PFSK-1 (cell line): ENCODE measurements at regions not wholly inside any gene's neighbourhood (a gene's known extent, or its start where the extent isn't known, plus 50 kb on each side); places are given as distances from the start of the nearest gene placed in this dataset.

Source experiments
- FOXP2 ChIP-seq: optimal IDR thresholded peaks from 2 replicates; pipeline ENCODE3; 2011; ENCODE audit warnings: borderline replicate concordance, control low read depth, inconsistent platforms; ENCODE audit not compliant: insufficient read depth; ENCODE audit errors: extremely low read length, extremely low read depth
- POLR2AphosphoS5 ChIP-seq: IDR thresholded peaks from 2 replicates; pipeline ENCODE4 v1.6.1; 2012; ENCODE audit warnings: low read depth, mild to moderate bottlenecking, control low read depth, low read length, moderate library complexity
- REST ChIP-seq, 2 experiments: IDR thresholded peaks; 2 replicates each; pipeline versions ENCODE4 v1.6.1 to v1.8.0; 2011 to 2012; ENCODE audit warnings: low read depth in 2 of 2, low read length in 2 of 2, control low read depth in 1 of 2, inconsistent platforms in 1 of 2, mild to moderate bottlenecking in 1 of 2, moderate library complexity in 1 of 2; ENCODE audit not compliant: insufficient read depth in 1 of 2
- SIN3A ChIP-seq: IDR thresholded peaks from 2 replicates; pipeline ENCODE4 v1.6.1; 2012; ENCODE audit warnings: mild to moderate bottlenecking, low read length, moderate library complexity, borderline replicate concordance; ENCODE audit not compliant: insufficient read depth
- TAF1 ChIP-seq: IDR thresholded peaks from 2 replicates; pipeline ENCODE4 v1.6.1; 2012; ENCODE audit warnings: low read length, control low read depth, borderline replicate concordance; ENCODE audit not compliant: insufficient read depth

DNA sequence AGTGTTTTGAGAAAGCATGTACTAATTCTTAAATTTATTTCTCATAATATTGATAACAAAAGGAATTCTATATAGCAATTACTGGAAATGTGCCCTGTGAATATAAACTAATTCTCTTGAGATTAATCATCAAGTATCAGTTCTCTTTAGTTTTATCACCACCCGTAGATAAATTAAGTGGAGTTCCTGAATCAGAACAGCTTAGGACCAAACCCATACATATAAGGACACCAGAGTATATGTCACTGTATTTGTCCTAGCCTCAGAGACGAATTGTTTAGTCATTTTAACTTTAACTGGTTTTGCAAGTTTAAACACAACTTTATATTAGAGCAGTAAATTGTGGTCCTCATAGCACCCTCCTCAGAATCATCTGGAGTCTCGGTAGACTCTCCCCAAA is 572.0 kb downstream of the UTRN start:
- TF ChIP-seq POLR2AphosphoS5 (no peak), TAF1 (no peak), SIN3A (no peak), REST (IDR thresholded peaks at IDR 0.05; ENCODE audit: insufficient read depth in 1 of 2, low read depth in 2 of 2, low read length in 2 of 2) (no peak), FOXP2 (no peak)

DNA sequence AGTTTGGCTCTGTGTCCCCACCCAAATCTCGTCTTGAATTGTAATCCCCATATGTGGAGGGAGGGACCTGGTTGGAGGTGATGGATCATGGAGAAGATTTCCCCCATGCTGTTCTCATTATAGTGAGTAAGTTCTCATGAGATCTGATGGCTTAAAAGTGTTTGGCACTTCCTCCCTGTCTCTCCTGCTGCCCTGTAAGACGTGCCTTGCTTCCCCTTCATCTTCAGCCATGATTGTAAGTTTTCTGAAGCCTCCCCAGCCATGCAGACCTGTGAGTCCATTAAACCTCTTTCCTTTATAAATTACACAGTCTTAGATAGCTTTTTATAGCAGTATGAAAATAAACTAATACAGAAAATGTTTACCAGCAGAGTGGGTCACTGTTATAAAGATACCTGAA is 577.6 kb downstream of the UTRN start:
- no peak for TF ChIP-seq REST (IDR thresholded peaks at IDR 0.05; ENCODE audit: insufficient read depth in 1 of 2, low read depth in 2 of 2, low read length in 2 of 2)

- no peak for TF ChIP-seq TAF1
- no peak for TF ChIP-seq POLR2AphosphoS5
Measured at GRCh38 chr6:144867761-144868160, 582.6 kb downstream of the UTRN start.

DNA sequence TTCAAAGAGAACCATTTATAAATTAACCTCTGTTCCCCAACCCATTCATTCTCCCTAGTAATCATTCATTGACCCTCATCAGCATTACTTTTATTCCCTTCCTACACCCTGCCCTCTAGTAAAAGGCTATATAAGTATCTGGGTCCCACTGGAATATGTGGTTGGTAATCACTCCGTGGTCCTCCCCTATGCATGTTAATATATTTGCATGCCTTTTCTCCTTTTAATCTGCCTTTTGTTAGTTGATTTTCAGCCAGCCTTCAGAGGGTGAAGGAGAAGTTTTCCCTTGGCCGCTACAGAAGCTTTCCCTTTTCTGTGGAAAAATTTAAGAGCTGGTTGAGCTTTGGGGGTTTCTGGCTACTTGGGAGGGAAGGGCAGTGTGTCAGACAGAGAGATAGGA is 585.6 kb downstream of the UTRN start:
- TF ChIP-seq REST (IDR thresholded peaks at IDR 0.05; ENCODE audit: insufficient read depth in 1 of 2, low read depth in 2 of 2, low read length in 2 of 2) (no peak), FOXP2 (no peak), SIN3A (no peak), TAF1 (no peak), POLR2AphosphoS5 (no peak)

DNA sequence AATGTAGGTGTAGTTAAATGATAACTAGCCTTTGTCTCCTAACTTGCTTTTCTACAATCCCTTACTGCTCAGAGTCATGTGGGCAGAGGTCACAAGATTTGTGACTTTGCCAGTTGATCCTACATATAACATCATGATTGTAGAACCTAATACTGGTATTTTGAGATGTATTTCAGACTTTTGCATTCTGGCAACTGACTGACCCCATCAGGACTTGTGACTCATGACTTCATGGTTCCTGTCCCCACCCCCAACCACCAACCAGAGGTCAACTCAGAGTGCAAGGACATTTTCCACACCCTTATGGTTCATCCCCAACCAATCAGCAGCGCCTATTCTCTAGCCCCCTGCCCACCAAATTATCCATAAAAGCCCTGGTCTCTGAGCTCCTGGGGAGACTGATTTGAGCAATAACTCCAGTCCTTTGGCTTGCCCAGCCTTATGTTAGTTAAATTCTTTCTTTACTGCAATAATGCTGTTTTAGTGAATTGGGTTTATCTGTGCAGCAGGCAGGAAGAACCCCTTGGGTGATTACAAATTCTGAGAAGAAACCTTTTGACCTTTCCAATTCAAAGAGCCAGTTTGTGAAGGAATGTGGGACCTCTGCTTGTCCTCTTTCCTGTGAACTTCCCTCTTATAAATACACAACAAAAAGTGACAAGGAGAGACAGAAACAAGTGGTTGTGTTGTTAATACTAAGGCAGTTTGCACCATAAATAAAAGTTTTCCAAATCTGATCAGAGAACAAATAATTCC is 588.7 kb downstream of the UTRN start:
- no peak for TF ChIP-seq FOXP2
- TF ChIP-seq POLR2AphosphoS5, result no peak
- TF ChIP-seq REST (IDR thresholded peaks at IDR 0.05; ENCODE audit: insufficient read depth in 1 of 2, low read depth in 2 of 2, low read length in 2 of 2), result no peak

GRCh38 chr6:144876689-144877088 is 591.6 kb downstream of the UTRN start:
- TF ChIP-seq SIN3A (no peak), REST (IDR thresholded peaks at IDR 0.05; ENCODE audit: insufficient read depth in 1 of 2, low read depth in 2 of 2, low read length in 2 of 2) (no peak), POLR2AphosphoS5 (no peak), TAF1 (no peak), FOXP2 (no peak)
